GM21526 (cell line): ENCODE measurements at regions not wholly inside any gene's neighbourhood (a gene's known extent, or its start where the extent isn't known, plus 50 kb on each side); places are given as distances from the start of the nearest gene placed in this dataset.

Source experiments
- ATAC-seq: cut with Tn5 transposase; IDR thresholded peaks from one replicate; pipeline ENCODE4 v1.9.1; 2021; ENCODE audit warnings: moderate library complexity; ENCODE audit not compliant: unreplicated experiment, low FRiP score

- ATAC-seq: no peak
Measured at GRCh38 chr4:106473515-106473914, 104.9 kb upstream of the GIMD1 start.

- no peak for ATAC-seq
Measured at GRCh38 chr4:106471151-106471550, 102.6 kb upstream of the GIMD1 start.

- no peak for ATAC-seq
Measured at GRCh38 chr4:106463622-106464021, 95.0 kb upstream of the GIMD1 start.

GRCh38 chr4:106454581-106454980, 86.0 kb upstream of the GIMD1 start:
- ATAC-seq: no peak

- no peak for ATAC-seq
Measured at GRCh38 chr4:106454021-106454420, 85.4 kb upstream of the GIMD1 start.

- no peak for ATAC-seq
Measured at GRCh38 chr4:106451091-106451490, 82.5 kb upstream of the GIMD1 start.

GRCh38 chr4:106450249-106450648, 81.7 kb upstream of the GIMD1 start:
- ATAC-seq: no peak

GRCh38 chr4:106444557-106444956, 76.0 kb upstream of the GIMD1 start:
- no peak for ATAC-seq

- no peak for ATAC-seq
Measured at GRCh38 chr4:106430797-106431196, 62.2 kb upstream of the GIMD1 start.

- ATAC-seq: no peak
Measured at GRCh38 chr4:106429885-106430284, 61.3 kb upstream of the GIMD1 start.

GRCh38 chr4:106426069-106426468, 57.5 kb upstream of the GIMD1 start:
- no peak for ATAC-seq

GRCh38 chr4:106425576-106425975, 57.0 kb upstream of the GIMD1 start:
- no peak for ATAC-seq

- no peak for ATAC-seq
Measured at GRCh38 chr4:106424426-106424825, 55.8 kb upstream of the GIMD1 start.

- no peak for ATAC-seq
Measured at GRCh38 chr4:106423791-106424190, 55.2 kb upstream of the GIMD1 start.

- ATAC-seq: no peak
Measured at GRCh38 chr4:106422766-106423165, 54.2 kb upstream of the GIMD1 start.

GRCh38 chr4:106421441-106422296, 53.1 kb upstream of the GIMD1 start:
- no peak for ATAC-seq

- ATAC-seq: no peak
Measured at GRCh38 chr4:106418444-106418843, 49.9 kb upstream of the GIMD1 start.
